ENCODE measurements at regions not wholly inside any gene's neighbourhood (a gene's known extent, or its start where the extent isn't known, plus 50 kb on each side); places are given as distances from the start of the nearest gene placed in this dataset.

DNA sequence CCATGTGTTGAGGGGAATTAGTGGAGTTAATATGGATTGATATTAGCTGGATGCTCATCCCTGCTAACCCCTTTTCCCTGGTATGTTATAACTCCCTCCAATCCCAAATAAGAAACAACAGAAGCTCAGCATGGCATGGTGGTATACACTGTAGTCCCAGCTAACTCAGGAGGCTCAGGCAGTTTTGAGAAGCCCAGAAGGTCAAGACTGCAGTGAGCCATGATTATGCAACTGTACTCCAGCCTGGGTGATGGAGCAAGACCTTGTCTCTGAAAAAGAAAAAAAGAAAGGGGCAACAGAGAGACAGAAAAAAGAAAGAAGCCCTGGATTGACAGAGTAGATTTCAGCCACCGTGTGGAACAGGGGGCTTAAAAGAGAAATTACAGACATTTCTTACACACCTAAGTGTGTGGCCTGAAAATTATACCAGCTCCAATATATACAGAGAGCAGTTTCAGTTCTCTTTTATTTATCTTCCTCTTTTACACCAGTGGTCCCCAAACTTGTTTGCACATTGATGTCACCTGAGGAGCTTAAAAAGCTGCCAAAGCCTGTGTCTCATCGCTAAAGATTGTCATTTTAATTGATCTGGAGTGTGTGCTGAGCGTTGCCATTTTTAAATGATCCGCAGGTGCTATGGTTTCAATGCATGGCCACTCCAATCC, 203.6 kb downstream of the UBE2E3 start:
- Histone ChIP-seq H3K4me3 (no peak overlapping the region), H4K20me1 (ENCODE audit: insufficient read depth) (no peaks in the 10 kb centered on the region), H3K4me2 (no peak overlapping the region), H3K9me3 (ENCODE audit: insufficient read depth, low read depth) (no peaks in the 10 kb centered on the region), H3K4me1 (replicated peaks; ENCODE audit: insufficient read depth) (no peaks in the 10 kb centered on the region), H3K27ac (no peak overlapping the region), H3F3A (ENCODE audit: insufficient read depth, low read depth) (no peaks in the 10 kb centered on the region), H3K79me2 (ENCODE audit: low read depth) (no peaks in the 10 kb centered on the region), H3K27me3 (ENCODE audit: insufficient read depth, low read depth) (no peaks in the 10 kb centered on the region), H2AFZ (no peak overlapping the region), H3K9me2 (ENCODE audit: insufficient read depth) (peaks cover 3% of the 10 kb centered on the region; the same call in 1 of the 2 replicates), H3K36me3 (ENCODE audit: low read depth) (no peaks in the 10 kb centered on the region)
- POLR2A ChIA-PET (ENCODE audit: unreplicated experiment) = no interaction called here
- TF ChIP-seq EZH2 (IDR thresholded peaks at IDR 0.05; ENCODE audit: low read depth) = no peak
- TF ChIP-seq, protein P1, sequence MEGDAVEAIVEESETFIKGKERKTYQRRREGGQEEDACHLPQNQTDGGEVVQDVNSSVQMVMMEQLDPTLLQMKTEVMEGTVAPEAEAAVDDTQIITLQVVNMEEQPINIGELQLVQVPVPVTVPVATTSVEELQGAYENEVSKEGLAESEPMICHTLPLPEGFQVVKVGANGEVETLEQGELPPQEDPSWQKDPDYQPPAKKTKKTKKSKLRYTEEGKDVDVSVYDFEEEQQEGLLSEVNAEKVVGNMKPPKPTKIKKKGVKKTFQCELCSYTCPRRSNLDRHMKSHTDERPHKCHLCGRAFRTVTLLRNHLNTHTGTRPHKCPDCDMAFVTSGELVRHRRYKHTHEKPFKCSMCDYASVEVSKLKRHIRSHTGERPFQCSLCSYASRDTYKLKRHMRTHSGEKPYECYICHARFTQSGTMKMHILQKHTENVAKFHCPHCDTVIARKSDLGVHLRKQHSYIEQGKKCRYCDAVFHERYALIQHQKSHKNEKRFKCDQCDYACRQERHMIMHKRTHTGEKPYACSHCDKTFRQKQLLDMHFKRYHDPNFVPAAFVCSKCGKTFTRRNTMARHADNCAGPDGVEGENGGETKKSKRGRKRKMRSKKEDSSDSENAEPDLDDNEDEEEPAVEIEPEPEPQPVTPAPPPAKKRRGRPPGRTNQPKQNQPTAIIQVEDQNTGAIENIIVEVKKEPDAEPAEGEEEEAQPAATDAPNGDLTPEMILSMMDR (conservative IDR thresholded peaks at IDR 0.05) = no peak
- no TSS peak for BruUV-seq (replicated peaks)
- intact Hi-C loops (cut with micrococcal nuclease; ENCODE audit: unreplicated experiment) = no loop called here
- CTCF ChIA-PET = no interaction called here
- DNase-seq = no peak

DNA sequence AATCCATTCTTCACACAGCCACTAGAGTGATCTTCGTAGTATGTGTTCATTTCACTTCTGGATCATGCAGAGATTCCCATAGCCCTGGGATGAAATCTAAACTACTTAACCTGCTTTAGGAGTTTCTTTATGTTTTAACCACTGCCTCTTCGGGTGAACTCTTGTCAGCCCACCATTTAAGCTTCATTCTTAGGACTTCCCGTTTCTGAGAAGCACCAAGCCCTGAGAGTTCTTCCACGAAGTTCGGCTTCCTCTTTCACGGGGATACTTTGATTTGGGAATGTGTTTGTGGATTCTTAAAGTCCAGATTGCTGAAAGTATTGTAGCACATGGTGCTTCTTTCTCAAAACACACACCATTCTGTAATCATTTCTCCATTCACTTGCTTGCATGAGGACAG, 205.0 kb downstream of the UBE2E3 start:
- intact Hi-C loops (cut with micrococcal nuclease; ENCODE audit: unreplicated experiment) = no loop called here
- POLR2A ChIA-PET (ENCODE audit: unreplicated experiment) = no interaction called here

DNA sequence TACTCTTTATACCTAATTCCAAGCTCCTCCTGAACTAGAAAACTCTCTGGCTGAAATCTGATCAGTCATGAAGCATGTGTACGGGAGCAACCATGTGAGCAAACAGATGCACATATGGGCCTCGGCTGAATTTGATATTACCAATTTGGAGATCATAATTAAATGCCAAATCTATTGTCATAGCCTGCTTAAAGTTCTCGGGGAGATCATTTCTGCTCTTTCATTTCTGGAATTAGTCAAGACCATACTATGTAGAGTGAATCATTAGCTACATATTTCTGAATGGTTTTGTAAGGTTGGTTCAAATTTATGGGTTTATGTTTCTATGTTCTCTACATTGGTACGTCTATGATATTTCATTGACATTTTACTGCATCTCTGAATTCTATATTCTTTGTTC, 205.5 kb downstream of the UBE2E3 start:
- POLR2A ChIA-PET (ENCODE audit: unreplicated experiment) = no interaction called here
- Histone ChIP-seq H3K9me3 (ENCODE audit: insufficient read depth, low read depth) (no peaks in the 10 kb centered on the region), H3F3A (ENCODE audit: insufficient read depth, low read depth) (no peaks in the 10 kb centered on the region), H3K4me1 (replicated peaks; ENCODE audit: insufficient read depth) (no peaks in the 10 kb centered on the region), H3K36me3 (ENCODE audit: low read depth) (no peaks in the 10 kb centered on the region), H2AFZ (no peak overlapping the region), H3K79me2 (ENCODE audit: low read depth) (no peaks in the 10 kb centered on the region), H3K4me2 (no peak overlapping the region), H3K4me3 (no peak overlapping the region), H3K9me2 (ENCODE audit: insufficient read depth) (peaks cover 3% of the 10 kb centered on the region; the same call in 1 of the 2 replicates), H3K27ac (no peak overlapping the region), H4K20me1 (ENCODE audit: insufficient read depth) (no peaks in the 10 kb centered on the region), H3K27me3 (ENCODE audit: insufficient read depth, low read depth) (no peaks in the 10 kb centered on the region)
- DNase-seq = no peak
- TF ChIP-seq, protein P1 (conservative IDR thresholded peaks at IDR 0.05) = no peak
- no peak for TF ChIP-seq EZH2 (IDR thresholded peaks at IDR 0.05; ENCODE audit: low read depth)
- CTCF ChIA-PET = no interaction called here
- intact Hi-C loops (cut with micrococcal nuclease; ENCODE audit: unreplicated experiment) = no loop called here
- no TSS peak for BruUV-seq (replicated peaks)

More for the DNA sequence above, 205.0 kb downstream of the UBE2E3 start:
- Histone ChIP-seq H3K79me2 (ENCODE audit: low read depth) (no peaks in the 10 kb centered on the region), H3K36me3 (ENCODE audit: low read depth) (no peaks in the 10 kb centered on the region), H3K4me3 (no peak overlapping the region), H3K9me2 (ENCODE audit: insufficient read depth) (peaks cover 3% of the 10 kb centered on the region; the same call in 1 of the 2 replicates), H3F3A (ENCODE audit: insufficient read depth, low read depth) (no peaks in the 10 kb centered on the region), H3K27me3 (ENCODE audit: insufficient read depth, low read depth) (no peaks in the 10 kb centered on the region), H3K27ac (no peak overlapping the region), H3K4me2 (no peak overlapping the region), H4K20me1 (ENCODE audit: insufficient read depth) (no peaks in the 10 kb centered on the region), H3K9me3 (ENCODE audit: insufficient read depth, low read depth) (no peaks in the 10 kb centered on the region), H3K4me1 (replicated peaks; ENCODE audit: insufficient read depth) (no peaks in the 10 kb centered on the region), H2AFZ (peak overlapping the region; percentile 67)
- BruUV-seq (replicated peaks) = no TSS peak
- TF ChIP-seq, protein P1 (conservative IDR thresholded peaks at IDR 0.05) = no peak
- no peak for TF ChIP-seq EZH2 (IDR thresholded peaks at IDR 0.05; ENCODE audit: low read depth)
- CTCF ChIA-PET = no interaction called here
- no peak for DNase-seq
